ENCODE measurements at regions not wholly inside any gene's neighbourhood (a gene's known extent, or its start where the extent isn't known, plus 50 kb on each side); places are given as distances from the start of the nearest gene placed in this dataset.

DNA sequence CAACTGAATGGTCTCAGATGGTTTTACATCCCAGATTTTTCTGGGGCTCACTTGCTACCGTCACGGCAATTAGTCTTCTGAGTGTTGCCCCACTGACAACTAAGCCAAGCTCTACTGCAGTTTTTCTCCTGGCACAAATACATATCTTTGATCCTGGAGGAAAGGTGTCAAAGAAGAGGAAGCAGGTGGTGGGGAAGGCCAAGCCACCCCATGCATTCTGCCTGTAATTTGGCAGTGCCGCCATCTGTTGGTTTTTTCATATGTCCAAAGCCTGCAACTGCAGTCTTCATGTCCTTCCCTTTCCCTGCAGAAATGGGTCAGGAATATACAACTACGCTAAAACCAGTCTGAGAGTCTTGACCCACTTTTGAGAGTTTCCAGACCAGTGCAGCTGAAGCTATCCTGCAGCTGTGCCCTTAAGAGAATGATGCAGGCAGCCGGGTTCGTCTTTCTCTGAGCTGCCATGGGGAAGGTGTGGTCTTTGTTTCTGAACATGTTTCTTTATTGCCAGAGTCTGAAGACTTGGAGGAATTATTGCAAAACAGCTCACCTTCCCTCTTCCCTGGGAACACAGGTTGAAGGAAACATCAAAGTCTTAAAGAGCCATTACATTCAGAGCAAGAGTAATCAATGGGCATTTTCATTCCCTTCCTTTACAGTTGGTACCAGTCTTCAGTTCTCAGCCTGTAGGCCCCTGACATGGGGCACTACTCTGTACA lies 71.8 kb upstream of the ATL2 start:
- no peak for DNase-seq

DNA sequence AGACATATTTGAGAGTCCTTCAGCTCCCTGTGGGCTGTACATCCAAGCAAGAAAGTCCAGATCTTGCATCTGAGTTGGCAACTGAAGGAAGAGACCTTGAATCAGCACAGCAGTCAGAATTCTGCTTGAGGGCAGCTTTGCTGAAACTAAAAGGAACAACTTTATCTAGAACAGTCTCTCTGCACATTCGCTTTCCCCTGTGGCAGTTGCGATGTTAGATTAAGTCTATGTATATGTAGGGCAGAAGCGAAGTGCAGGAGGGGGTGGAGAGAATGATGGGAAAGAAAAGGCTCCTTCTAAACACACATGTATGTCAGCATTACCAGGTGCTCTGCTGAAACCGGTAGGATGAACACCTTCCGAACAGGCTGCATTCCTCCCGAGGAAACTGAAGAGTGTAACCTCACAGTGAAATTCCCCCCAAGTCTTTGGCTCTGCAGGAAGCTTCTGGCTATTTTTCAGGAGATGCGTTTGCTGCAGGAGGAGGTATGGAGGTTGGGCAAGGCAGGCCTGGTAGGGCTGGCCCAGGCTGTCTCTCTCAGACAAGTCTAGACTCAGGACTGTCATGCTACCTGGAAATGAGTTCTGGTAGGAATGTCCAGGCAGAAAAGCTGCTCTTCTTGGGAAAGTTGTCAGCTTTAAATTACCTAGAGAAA lies 70.0 kb upstream of the ATL2 start:
- no peak for DNase-seq

DNA sequence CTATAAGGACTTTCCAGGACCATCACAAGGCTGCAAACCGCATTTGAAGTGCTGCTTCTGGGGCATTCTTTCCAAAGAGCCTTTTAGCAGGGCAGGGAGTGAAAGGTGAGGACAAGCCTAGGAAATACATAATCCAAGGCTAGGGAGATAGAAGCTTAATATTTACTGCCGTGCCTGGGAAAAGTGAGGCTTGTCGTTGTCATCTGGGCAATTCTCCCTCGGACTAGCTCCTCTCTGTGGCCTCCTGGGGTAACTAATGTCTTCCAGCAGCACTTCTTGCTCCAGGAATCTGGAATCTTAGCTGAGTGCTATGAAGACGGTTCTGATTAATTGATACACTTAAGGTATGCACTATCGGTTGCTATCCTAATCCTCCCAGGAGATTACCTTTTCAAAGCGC lies 69.3 kb upstream of the ATL2 start:
- no peak for DNase-seq

DNA sequence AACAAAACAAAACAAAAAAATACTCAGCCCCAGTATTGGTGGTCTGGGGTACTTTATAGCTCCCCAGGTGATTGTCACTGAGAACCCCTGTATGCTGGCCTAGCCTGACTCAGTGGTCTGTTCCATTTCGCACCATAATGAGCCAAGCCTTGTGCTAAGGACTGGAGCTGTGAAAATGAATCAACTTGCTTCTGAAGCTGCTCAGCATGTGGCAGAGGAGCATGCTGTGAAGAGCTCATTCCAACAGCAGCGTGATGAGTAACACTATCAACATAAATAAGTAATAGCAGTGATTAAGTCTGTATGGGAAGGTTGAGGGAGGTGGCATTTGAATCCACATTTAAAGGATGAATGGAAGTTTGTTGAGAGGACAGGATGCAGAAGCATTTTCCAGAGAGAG lies 67.2 kb upstream of the ATL2 start:
- DNase-seq = no peak

DNA sequence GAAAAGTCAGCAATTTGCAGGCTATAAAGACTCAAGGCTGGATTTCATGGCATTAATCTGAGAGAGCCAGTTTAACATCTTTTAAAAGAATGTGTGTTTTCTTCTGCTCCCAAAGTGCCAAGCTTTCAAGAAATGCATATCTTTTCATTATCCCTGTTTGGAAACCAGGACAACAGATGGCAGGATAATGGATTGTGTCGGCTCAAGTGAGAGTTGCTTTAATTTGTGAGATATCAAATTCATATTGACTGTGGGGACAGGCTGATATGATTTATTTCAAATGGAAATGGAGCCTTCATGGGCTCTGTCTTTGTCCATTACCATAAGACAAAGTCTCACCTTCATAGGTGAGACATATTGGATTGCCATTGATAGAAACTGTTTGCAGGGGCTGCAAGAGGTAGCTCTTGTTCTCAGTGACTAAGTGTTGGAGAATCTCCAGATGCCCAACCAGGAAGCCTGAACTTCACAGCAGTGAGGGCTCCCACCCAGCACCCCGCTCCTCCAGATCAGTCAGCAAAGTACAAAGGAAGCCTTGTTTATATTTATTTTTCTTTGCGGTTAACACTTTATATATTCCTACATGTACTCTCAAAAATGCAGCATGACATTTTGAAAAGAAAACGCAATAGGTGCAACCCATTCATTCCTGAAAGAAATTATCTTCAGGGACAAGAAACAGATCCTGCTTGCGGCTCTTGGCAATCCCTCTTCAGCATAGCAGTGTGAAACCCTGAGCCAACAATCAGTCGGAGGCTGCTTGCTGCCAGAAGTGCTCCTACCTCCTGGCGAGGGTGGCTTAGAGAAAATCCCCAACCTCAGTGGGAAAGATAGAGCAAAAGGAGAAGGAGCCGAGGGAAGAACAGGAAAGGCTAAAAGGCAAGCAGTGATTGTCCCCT lies 65.8 kb upstream of the ATL2 start:
- peak; percentile 77 for DNase-seq

DNA sequence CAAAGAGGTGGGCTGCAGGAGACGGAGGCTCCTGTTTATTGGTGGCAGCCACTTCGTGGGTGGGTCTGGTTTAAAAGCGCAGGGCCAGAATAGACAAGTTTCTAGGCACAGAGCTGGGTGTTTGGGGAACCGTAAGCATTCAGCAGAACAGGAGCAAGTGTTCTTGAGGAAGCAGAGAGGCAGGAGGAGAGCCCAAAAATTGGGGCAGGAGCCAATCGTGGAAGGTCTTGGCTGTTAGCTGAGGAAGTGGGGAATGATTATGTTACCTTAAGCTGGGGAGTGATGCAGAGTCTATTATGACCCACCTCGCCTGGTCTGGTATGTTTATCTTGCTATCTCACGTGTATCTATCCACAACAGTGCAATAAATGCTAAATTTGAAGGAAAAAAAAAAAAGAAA lies 64.3 kb upstream of the ATL2 start:
- no peak for DNase-seq

DNA sequence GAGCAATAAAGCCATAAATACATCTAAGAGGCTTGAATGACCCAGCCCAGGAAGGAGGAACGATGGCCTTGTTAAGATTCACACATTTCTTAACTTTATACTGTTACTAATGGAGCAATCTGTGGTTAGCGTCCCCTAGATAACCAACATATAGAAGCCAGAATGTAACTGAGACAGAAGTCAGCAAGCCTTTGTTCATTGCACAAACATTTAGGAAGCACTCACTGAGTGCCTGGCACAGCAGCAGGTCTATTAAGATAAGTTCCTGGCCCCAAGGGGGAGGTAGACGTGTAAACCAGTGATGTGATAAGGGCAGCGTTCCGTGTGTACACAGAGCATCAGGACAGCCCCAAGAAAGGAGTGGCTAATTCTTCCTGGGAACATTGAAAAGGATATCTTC lies 63.6 kb upstream of the ATL2 start:
- DNase-seq = peak; percentile 13

DNA sequence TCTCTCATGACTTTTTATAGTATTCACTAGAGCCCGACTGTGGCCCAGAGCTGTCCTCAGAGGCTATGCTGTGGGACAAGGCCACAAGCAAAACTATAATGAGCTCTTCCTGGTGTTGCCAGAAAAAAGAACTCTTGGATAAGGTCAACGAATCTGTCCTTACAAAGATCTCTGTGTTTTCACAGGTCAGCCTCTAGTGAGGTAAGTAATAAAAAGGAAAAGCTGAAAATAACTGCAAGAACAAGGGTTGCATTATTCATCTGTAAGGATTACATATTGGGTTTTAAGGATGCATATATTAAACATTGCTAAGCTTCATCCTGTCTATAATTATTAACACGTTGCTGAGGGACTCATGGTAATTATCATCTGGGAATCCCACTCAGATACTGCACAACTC lies 62.8 kb upstream of the ATL2 start:
- DNase-seq = no peak

DNA sequence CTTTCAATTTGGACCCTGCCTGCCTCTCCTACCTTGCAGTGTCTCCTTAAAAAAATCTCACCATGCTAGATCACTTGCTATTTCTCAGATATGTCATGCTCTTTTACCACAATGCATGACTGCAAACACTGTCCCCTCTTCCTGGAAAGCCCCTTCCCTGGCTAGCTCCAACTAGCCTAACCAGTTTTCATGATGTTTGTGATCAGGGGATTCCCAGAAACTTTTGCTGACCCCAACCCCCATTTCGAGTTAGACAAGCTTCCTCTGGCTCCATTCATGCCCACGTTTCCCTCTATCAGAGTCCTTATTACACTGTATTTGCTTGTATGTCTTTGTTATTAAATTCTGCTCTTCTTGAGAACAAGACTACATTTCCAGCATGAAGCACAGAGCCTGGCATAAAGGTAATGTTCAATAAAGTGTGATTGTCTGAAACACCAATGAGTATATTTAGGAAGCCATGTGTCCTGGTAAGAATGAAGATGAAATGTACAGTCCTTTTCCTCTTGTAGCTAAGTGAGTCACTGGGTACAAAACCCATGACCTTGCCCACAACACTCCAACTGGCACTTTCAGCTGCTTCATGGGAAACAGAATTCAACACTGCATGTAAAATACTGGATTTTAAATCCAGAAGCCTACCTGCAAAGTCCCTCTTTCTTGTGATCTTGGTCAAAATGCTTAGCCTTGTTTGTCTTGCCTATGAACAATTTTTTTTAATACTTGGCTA lies 62.0 kb upstream of the ATL2 start:
- DNase-seq = no peak

DNA sequence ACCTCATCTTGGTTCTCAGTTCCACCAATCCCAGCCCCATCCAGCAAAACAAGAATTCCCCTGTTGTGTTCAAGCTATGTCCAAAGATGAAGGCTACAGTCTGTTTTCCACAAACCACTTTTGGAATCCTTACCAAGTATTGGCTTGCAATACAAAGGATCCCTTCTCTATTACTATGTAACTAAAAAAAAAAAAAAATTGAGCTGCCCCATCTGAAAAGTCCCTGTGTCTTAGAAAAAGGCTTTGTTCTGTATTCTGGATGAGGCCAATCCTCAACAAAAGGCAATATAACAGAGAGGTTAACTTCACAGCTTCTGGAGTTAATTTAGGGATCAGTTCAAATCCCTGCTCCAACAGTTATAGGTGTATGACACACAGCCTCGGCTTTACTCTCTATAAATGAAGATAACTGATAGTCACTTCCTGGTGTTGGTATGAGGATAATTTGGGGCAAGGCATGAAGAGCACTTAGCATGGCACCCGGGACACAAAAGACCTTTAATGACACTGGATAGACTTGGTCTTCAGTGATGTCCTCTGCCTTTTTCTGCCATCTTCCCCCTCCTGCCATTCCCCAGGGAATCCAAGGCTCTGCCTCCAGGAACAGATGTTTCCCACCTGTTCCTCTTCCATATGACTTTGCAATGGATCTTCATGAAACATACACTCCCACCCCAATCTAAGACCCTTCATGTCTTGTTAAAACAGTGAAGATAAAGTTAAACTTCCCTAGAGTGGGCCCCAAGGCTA lies 61.2 kb upstream of the ATL2 start:
- peak; percentile 71 for DNase-seq

DNA sequence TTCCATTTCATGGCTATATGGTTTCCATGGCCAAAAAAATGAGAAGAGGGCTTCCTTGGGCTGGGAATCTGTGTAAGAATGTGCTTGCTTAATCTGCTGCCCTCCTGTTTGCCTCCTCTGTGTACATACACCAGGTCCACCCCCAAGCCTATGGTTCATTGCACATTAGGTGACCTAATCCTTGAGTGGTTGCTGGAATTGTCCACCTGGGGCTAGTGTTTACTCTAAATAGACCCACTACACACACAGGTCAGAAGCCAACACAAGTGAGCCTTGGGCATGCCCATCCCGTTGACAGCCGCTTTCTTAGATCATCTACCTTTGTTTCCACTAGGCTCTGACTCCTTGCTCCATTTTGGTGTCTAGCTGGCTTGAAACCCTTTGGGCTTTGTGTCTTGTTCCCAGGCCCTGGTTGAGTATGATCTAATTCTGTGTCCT lies 59.2 kb upstream of the ATL2 start:
- DNase-seq = no peak

DNA sequence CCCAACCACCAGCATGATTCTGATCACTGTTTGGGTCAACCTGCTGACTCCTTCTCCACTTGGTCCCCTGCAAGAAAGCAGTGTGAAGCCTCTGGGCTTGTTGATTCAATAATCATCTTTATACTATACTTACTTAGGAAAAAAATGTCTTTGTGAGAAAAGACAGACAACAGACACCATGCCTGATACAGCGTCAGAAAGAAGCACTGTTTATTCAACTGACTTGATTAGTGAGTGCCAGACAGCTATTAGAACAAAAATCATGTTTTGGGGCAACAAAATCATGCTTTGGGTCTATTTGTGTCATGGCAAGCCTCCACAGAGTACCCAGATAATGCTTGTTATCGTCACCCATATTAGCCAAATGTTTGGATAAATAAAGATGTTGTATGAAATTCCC lies 58.7 kb upstream of the ATL2 start:
- no peak for DNase-seq

DNA sequence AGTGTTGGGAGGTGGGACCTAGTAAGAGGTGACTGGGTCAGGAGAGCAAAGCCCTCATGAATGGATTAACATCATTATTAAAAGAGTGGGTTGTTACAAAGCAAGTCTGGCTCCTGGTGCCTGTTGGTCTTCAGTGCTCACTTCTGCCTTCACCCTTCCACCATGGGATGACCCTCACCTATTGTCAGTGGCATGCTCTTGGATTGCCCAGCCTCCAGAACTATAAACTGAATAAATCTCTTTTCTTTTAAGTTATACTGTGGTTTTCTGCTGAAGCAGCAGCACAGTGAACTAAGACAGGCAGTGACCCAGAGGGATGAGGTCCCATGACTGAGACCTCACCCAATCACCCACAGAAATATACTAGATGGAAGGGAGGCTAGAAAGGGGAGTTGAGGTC lies 57.5 kb upstream of the ATL2 start:
- DNase-seq = no peak

DNA sequence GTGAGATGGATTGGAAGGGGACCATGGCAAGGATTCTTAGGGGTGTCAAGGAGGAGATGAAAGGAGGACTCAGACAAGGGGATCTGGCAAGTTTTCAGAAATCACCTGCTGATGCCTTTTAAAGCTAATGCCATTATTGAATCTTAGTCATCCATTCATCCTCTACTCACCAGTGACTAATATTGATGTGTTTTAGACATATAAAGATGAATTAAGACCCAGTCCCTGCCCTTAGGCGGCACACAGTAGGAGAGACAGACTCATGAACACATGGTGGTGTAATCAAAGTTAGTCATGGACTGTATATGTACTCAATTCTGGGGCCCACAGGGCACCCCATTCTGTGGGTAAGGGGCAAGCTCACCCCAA lies 56.5 kb upstream of the ATL2 start:
- no peak for DNase-seq

DNA sequence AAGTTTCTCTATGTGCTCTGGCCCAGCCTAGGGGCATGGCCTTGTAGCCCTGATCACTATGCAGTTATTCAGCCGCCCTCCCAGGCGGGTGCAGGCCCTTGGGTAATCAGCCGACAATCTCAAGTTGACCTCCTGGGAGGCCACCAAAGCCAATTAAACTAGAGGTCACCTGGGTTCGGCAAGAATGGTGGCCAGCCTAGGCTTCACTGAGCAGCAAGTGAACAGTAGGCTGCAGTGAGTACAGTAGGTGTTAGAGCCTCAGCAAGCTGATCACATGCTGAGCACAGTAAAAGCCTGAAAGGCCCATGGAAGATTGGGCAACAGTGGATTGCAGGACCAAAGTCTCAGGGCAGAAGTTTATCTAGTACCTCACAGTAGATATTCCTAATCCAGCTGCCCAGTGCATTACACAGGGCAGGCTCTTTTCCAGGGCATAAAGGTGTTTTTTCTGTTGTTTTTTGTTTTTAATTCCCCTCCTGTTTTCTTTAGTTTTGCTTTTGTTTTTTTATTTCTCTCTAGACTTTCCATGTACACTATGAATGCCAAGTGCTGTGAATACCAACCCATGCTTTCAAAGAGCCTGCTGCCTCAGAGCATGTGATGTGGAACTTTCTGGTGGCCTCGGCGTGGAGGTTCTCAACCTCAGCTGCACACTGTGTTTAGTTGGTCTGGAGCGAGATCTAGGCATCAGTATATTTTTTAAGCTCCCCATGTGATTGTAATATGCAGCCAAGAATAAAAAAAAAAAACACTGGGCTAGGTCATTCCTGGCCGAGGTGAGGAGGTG lies 55.9 kb upstream of the ATL2 start:
- no peak for DNase-seq

DNA sequence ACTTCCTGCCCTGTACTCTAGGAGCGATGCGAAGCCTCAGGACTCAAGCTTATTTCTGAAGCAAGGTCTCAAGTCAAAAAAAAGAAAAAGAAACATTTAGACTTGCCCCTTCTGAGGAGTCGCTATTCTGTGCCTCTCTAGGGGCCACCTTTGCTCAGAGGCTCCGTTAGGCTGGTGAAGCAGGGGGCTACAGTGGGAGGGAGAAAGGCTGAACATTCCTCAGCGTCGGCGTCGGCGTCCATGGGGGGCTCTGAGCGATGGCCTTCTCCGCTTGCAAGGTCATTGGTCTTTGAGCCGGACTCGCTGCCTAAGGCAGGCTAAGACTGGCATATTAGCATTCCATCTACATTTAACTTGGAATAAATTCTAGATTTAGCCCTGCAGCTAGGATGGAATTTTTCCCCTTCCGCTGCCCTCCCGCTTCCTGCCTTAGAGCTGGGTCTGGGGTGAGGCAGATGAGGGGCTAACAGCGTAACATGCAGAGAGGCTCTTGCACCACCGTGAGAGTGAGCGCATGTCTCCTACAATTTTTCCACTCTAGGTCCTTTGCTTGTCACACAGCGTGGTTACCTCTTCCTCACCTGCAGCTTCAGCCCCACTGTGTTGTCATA lies 53.6 kb upstream of the ATL2 start:
- DNase-seq = no peak

DNA sequence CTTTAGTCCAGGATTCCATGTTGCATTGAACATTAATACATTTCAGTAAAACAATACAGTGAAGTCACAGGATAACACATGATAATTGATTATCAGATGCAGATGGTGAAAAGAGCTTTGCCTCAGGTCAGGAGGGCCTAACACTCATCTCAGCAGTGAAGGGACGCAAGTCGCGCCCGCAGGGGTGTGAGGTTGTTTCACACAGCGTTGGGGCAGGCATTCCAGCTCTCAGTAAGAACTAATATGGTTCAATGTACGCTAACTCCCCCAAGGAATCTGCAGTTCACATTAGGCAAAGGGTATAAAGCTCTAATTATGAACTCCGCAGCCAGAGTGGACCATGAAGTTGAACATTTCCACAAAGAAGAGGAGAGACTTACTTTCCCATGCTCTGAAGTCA lies 53.1 kb upstream of the ATL2 start:
- no peak for DNase-seq

DNA sequence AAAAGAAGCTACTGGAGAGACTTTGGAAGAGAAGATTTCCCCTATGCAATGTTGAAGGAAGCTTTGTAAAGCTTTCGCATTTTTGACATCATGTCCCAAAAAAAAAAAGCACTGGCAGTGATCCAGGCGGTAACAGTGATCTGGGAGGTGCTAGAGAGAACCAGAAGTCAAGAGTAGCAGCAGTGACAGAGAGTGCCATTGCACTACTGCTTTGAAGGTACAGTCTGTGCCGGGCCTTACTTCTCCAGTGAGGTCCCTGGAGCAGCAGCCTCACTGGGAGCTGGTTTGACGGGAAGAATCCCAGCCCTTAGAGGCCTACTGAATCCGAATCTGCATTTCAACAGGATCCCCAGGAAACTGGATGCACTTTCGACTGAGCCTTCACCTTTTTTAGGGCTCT lies 50.9 kb upstream of the ATL2 start:
- peak; percentile 29 for DNase-seq

DNA sequence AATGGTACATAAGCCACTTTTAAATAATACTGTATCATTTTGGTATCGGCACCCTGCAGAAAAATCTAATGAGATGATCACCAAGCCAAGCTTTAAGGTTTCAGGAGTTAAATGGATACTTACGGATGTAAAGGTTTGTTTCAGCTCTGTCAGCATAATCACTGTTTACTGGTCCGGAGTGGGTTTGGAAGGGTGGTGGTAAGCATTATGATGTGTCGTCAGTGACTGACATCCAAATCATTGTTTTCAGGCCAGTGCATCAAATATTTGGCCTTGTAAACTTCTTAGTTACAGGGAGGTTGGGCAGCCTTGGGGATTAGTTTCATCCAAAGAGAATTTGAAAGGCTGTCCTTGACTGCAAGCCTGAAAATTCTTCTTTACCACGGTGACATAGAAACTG lies 50.0 kb upstream of the ATL2 start:
- no peak for DNase-seq
